ENCODE measurements at regions not wholly inside any gene's neighbourhood (a gene's known extent, or its start where the extent isn't known, plus 50 kb on each side); places are given as distances from the start of the nearest gene placed in this dataset.

GRCh38 chr5:8156706-8157105 is 287.8 kb downstream of the MTRR start:
- TF ChIP-seq POLR2A (IDR thresholded peaks at IDR 0.05), result no peak
- no peak for TF ChIP-seq CTCF (IDR thresholded peaks at IDR 0.05)
- intact Hi-C loops (cut with DNase I; ENCODE audit: low total_unique reads), result no loop called here
- no peak overlapping the region for H3K4me3 ChIP-seq (ENCODE audit: low read depth, poor library complexity, severe bottlenecking)
- WGBS, 2 donors, result 49 to 58% methylated on average over 3 of the region's 3 CpGs
- DNase-seq (ENCODE audit: low spot score in 2 of 2), result no peak

- TF ChIP-seq POLR2A (IDR thresholded peaks at IDR 0.05) (no peak), CTCF (IDR thresholded peaks at IDR 0.05) (no peak)
- WGBS, 2 donors, result 50 to 55% methylated on average over 7 of the region's 7 CpGs
- no peak overlapping the region for H3K4me3 ChIP-seq (ENCODE audit: low read depth, poor library complexity, severe bottlenecking)
- no peak for DNase-seq (ENCODE audit: low spot score in 2 of 2)
- intact Hi-C loops (cut with DNase I; ENCODE audit: low total_unique reads), result no loop called here
These were observed 288.4 kb downstream of the MTRR start for GRCh38 chr5:8157320-8157822.

DNA sequence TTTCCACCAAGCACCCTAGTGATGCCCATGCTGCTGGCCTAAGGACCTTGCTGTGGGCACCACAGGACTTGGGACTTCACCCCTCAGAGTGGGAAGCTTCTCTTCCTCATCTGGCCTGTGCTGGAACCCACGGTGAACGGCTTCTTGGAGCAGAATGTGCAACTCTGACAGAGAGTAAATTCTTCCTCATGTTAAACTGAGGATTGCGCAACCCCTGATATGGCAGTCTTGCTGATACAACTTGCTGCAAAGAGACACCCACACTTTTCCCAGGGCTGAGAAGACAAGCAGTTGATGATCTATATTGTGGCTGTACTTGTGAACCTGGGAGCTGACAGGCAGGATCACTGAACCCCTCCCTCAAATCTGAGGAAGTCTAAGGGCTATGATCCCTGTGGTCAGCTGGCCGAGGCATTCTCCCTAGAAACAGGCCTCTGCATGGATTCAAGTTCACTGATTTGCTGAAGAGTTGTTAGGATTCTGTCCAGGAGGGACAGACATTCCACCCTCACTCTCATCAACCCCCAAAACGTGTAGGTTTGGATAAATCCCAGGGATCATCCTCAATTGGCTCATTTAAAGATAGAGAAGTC is 307.2 kb downstream of the MTRR start:
- intact Hi-C loops (cut with DNase I; ENCODE audit: low total_unique reads), result no loop called here
- DNase-seq (ENCODE audit: low spot score in 2 of 2), result no peak
- TF ChIP-seq CTCF (IDR thresholded peaks at IDR 0.05), result no peak
- no peak for TF ChIP-seq POLR2A (IDR thresholded peaks at IDR 0.05)
- WGBS, 2 donors, result 50 to 63% methylated on average over 5 of the region's 5 CpGs
- H3K4me3 ChIP-seq (ENCODE audit: low read depth, poor library complexity, severe bottlenecking), result no peak overlapping the region

- WGBS, 2 donors, result 43 to 44% methylated on average over 5 of the region's 5 CpGs
- no peak overlapping the region for H3K4me3 ChIP-seq (ENCODE audit: low read depth, poor library complexity, severe bottlenecking)
- intact Hi-C loops (cut with DNase I; ENCODE audit: low total_unique reads), result no loop called here
- TF ChIP-seq POLR2A (IDR thresholded peaks at IDR 0.05) (no peak), CTCF (IDR thresholded peaks at IDR 0.05) (no peak)
- DNase-seq (ENCODE audit: low spot score in 2 of 2), result no peak
These were observed 315.6 kb downstream of the MTRR start for GRCh38 chr5:8184455-8185063.

DNA sequence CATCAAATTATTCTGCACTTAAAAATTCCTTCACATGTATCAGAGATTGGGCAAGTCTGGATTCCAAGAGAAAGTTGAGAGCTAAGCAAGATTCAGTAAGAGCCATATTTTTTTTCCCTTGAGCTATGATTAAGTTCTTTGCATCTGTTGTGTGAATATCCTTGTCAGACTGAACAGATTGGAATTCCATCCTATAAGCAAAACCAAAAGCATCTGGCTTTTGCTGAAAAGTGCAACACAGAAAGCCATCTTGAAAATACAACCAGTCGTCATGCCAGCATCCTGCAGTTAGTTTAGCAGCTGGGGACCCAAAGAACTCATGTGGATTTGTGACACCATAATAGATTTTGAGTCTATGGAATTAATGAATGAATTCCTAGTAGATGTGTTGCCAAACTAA is 316.9 kb downstream of the MTRR start:
- H3K4me3 ChIP-seq (ENCODE audit: low read depth, poor library complexity, severe bottlenecking), result no peak overlapping the region
- intact Hi-C loops (cut with DNase I; ENCODE audit: low total_unique reads), result no loop called here
- WGBS, 2 donors, result 82% methylated on average over 1 of the region's 1 CpG
- no peak for DNase-seq (ENCODE audit: low spot score in 2 of 2)
- TF ChIP-seq CTCF (IDR thresholded peaks at IDR 0.05) (no peak), POLR2A (IDR thresholded peaks at IDR 0.05) (no peak)

All from lower leg skin (tissue), 4 donors.